HEK293T (cell line): ENCODE measurements at regions not wholly inside any gene's neighbourhood (a gene's known extent, or its start where the extent isn't known, plus 50 kb on each side); places are given as distances from the start of the nearest gene placed in this dataset.

Source experiments
- BHLHE40 ChIP-seq: fragments of 450-650 bp; IDR thresholded peaks from 2 replicates; pipeline ENCODE4 v1.6.1; 2016; ENCODE audit warnings: mild to moderate bottlenecking, moderate library complexity, borderline replicate concordance
- ELF4 ChIP-seq: fragments of 450-650 bp; IDR thresholded peaks from 2 replicates; pipeline ENCODE4 v1.6.1; 2017; ENCODE audit warnings: antibody characterized with exemption
- NFRKB ChIP-seq: fragments of 450-650 bp; IDR thresholded peaks from 2 replicates; pipeline ENCODE4 v1.6.1; 2016; ENCODE audit warnings: mild to moderate bottlenecking, moderate library complexity
- PKNOX1 ChIP-seq: fragments of 450-650 bp; IDR thresholded peaks from 2 replicates; pipeline ENCODE4 v1.6.1; 2016
- SP1 ChIP-seq: fragments of 450-650 bp; IDR thresholded peaks from 2 replicates; pipeline ENCODE4 v1.6.1; 2017
- TARDBP ChIP-seq: fragments of 450-650 bp; IDR thresholded peaks from 2 replicates; pipeline ENCODE4 v1.6.1; 2016

GRCh38 chr4:63717384-63717783 lies 691.9 kb downstream of the TECRL start:
- TF ChIP-seq ELF4 = no peak
- no peak for TF ChIP-seq BHLHE40
- no peak for TF ChIP-seq NFRKB
- no peak for TF ChIP-seq PKNOX1
- no peak for TF ChIP-seq TARDBP
- no peak for TF ChIP-seq SP1
